Breast epithelium (tissue), 3 donors: ENCODE measurements at regions not wholly inside any gene's neighbourhood (a gene's known extent, or its start where the extent isn't known, plus 50 kb on each side); places are given as distances from the start of the nearest gene placed in this dataset.

Experiments
- POLR2A ChIP-seq: fragments of 450-650 bp; IDR thresholded peaks from one replicate; pipeline ENCODE4 v1.6.1; 2016; ENCODE audit warnings: antibody characterized with exemption, mild to moderate bottlenecking, moderate library complexity
- TF ChIP-seq, protein P1 (sequence below), 3 donors: fragments of 450-650 bp; IDR thresholded peaks; one replicate each; pipeline ENCODE4 v1.5.1; 2016 to 2017; ENCODE audit warnings: antibody characterized with exemption in 3 of 3, mild to moderate bottlenecking in 3 of 3, moderate library complexity in 3 of 3

DNA sequence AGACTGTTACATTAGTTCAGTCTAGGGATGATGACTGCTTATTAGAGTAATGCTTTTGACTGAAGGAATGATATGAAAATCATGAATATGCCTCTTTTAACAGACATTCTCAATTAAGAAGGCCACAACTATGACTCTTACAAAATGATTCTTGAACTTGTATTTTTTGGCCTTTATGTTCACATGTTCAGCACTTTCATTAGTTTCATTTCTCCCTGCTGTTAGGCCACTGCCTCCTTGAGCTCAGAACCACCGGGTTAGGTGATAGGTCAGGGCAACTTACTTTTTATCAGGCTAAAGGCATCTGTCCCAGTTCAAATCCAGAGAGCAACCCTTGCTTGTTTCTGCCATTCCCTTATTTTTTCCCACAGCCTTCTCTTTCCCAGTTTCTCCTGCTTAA lies 235.2 kb upstream of the ELL2 start:
- TF ChIP-seq, protein P1, sequence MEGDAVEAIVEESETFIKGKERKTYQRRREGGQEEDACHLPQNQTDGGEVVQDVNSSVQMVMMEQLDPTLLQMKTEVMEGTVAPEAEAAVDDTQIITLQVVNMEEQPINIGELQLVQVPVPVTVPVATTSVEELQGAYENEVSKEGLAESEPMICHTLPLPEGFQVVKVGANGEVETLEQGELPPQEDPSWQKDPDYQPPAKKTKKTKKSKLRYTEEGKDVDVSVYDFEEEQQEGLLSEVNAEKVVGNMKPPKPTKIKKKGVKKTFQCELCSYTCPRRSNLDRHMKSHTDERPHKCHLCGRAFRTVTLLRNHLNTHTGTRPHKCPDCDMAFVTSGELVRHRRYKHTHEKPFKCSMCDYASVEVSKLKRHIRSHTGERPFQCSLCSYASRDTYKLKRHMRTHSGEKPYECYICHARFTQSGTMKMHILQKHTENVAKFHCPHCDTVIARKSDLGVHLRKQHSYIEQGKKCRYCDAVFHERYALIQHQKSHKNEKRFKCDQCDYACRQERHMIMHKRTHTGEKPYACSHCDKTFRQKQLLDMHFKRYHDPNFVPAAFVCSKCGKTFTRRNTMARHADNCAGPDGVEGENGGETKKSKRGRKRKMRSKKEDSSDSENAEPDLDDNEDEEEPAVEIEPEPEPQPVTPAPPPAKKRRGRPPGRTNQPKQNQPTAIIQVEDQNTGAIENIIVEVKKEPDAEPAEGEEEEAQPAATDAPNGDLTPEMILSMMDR (IDR thresholded peaks at IDR 0.05): no peak
- no peak for TF ChIP-seq POLR2A
